Mesenchymal stem cell (in vitro differentiated cells and primary cell): ENCODE measurements at regions not wholly inside any gene's neighbourhood (a gene's known extent, or its start where the extent isn't known, plus 50 kb on each side); places are given as distances from the start of the nearest gene placed in this dataset.

Experiments
- DNase-seq: peaks from one replicate; pipeline ENCODE4 v3.0.0-alpha.2; 2013
- H2AFZ ChIP-seq: one replicate; pipeline ENCODE4 v1.6.1; 2013; ENCODE audit warnings: low read depth, mild to moderate bottlenecking, control low read depth, inconsistent platforms, low read length, moderate library complexity
- H2AK5ac ChIP-seq: 2 replicates; pipeline ENCODE4 v1.6.1; 2013; ENCODE audit warnings: low read length, moderate library complexity, mild to moderate bottlenecking, inconsistent platforms; ENCODE audit not compliant: severe bottlenecking
- H2BK120ac ChIP-seq: one replicate; pipeline ENCODE4 v1.6.1; 2013; ENCODE audit warnings: low read depth, mild to moderate bottlenecking, inconsistent platforms, low read length, moderate library complexity
- H2BK12ac ChIP-seq, 2 experiments: one replicate each; pipeline ENCODE4 v1.6.1; 2013; ENCODE audit warnings: inconsistent platforms in 2 of 2, low read length in 2 of 2, mild to moderate bottlenecking in 2 of 2, moderate library complexity in 2 of 2, control low read depth in 1 of 2
- H2BK15ac ChIP-seq: one replicate; pipeline ENCODE4 v1.6.1; 2013; ENCODE audit warnings: mild to moderate bottlenecking, low read depth, inconsistent platforms; ENCODE audit not compliant: poor library complexity, severe bottlenecking
- H2BK5ac ChIP-seq: 2 replicates; pipeline ENCODE4 v1.6.1; 2013; ENCODE audit warnings: low read depth, mild to moderate bottlenecking, low read length, control low read depth, inconsistent platforms; ENCODE audit not compliant: poor library complexity, severe bottlenecking
- H3K14ac ChIP-seq, 2 experiments: one replicate each; pipeline ENCODE4 v1.6.1; 2013; ENCODE audit warnings: inconsistent platforms in 2 of 2, low read length in 2 of 2, control low read depth in 1 of 2, mild to moderate bottlenecking in 1 of 2, moderate library complexity in 1 of 2
- H3K18ac ChIP-seq, 2 experiments: one replicate each; pipeline ENCODE4 v1.6.1; 2013; ENCODE audit warnings: inconsistent platforms in 2 of 2, low read length in 2 of 2, control low read depth in 1 of 2, low read depth in 1 of 2, mild to moderate bottlenecking in 1 of 2
- H3K23ac ChIP-seq, 2 experiments: one replicate each; pipeline ENCODE4 v1.6.1; 2013; ENCODE audit warnings: inconsistent platforms in 2 of 2, low read length in 2 of 2, mild to moderate bottlenecking in 2 of 2, moderate library complexity in 2 of 2, control low read depth in 1 of 2
- H3K27ac ChIP-seq: 2 replicates; pipeline ENCODE4 v1.5.1; 2013; ENCODE audit warnings: mild to moderate bottlenecking, moderate library complexity, low read length, control low read depth, inconsistent platforms; ENCODE audit not compliant: poor library complexity, severe bottlenecking
- H3K27me3 ChIP-seq, 2 experiments: 2 replicates each; pipeline versions ENCODE4 v1.6.1 to v1.7.0; 2013; ENCODE audit warnings: low read length in 2 of 2, mild to moderate bottlenecking in 2 of 2, moderate library complexity in 2 of 2, control low read depth in 1 of 2, inconsistent platforms in 1 of 2; ENCODE audit not compliant: control insufficient read depth in 1 of 2, insufficient read depth in 1 of 2
- H3K36me3 ChIP-seq, 2 experiments: 2 replicates each; pipeline versions ENCODE4 v1.6.1 to v1.7.0; 2013; ENCODE audit warnings: low read length in 2 of 2, control low read depth in 1 of 2, inconsistent platforms in 1 of 2, low read depth in 1 of 2, mild to moderate bottlenecking in 1 of 2; ENCODE audit not compliant: insufficient read depth in 2 of 2, control insufficient read depth in 1 of 2
- H3K4ac ChIP-seq, 2 experiments: one replicate each; pipeline ENCODE4 v1.6.1; 2013; ENCODE audit warnings: inconsistent platforms in 2 of 2, low read length in 2 of 2, mild to moderate bottlenecking in 2 of 2, moderate library complexity in 2 of 2, control low read depth in 1 of 2, low read depth in 1 of 2
- H3K4me1 ChIP-seq: 2 replicates; pipeline ENCODE4 v1.6.1; 2013; ENCODE audit warnings: low read depth, low read length, control low read depth; ENCODE audit not compliant: control insufficient read depth, insufficient read depth
- H3K4me2 ChIP-seq: 2 replicates; pipeline ENCODE4 v1.6.1; 2013; ENCODE audit warnings: low read length, mild to moderate bottlenecking, inconsistent platforms; ENCODE audit not compliant: poor library complexity, severe bottlenecking
- H3K4me3 ChIP-seq, 2 experiments: 2 replicates each; pipeline versions ENCODE4 v1.5.1 to v1.7.0; 2013; ENCODE audit warnings: low read length in 2 of 2, mild to moderate bottlenecking in 2 of 2, control low read depth in 1 of 2, low read depth in 1 of 2; ENCODE audit not compliant: insufficient read depth in 1 of 2
- H3K79me1 ChIP-seq: replicated peaks from 2 replicates; pipeline ENCODE4 v1.6.1; 2013; ENCODE audit warnings: mild to moderate bottlenecking, control low read depth, low read length, inconsistent platforms; ENCODE audit not compliant: poor library complexity, severe bottlenecking
- H3K9ac ChIP-seq: 2 replicates; pipeline ENCODE4 v1.7.0; 2013; ENCODE audit warnings: mild to moderate bottlenecking, low read length, moderate library complexity
- H3K9me3 ChIP-seq: 2 replicates; pipeline ENCODE4 v1.7.0; 2013; ENCODE audit warnings: mild to moderate bottlenecking, low read length; ENCODE audit not compliant: control insufficient read depth
- H4K8ac ChIP-seq: one replicate; pipeline ENCODE4 v1.6.1; 2013; ENCODE audit warnings: inconsistent platforms, mild to moderate bottlenecking, low read length, moderate library complexity
- H4K91ac ChIP-seq: one replicate; pipeline ENCODE4 v1.6.1; 2013; ENCODE audit warnings: mild to moderate bottlenecking, low read length, inconsistent platforms
- WGBS: methylation state at CpG from one replicate; pipeline ENCODE4 v1.1.7; 2013; ENCODE audit warnings: mixed read lengths; 5-methylcytosine and 5-hydroxymethylcytosine counted together

GRCh38 chr1:37392051-37392450 lies 82.3 kb upstream of the ZC3H12A start:
- Histone ChIP-seq H3K79me1 (no peaks in the 10 kb centered on the region), H3K18ac (no peak overlapping the region), H3K4ac (no peak overlapping the region), H4K91ac (no peak overlapping the region), H4K8ac (no peak overlapping the region), H3K36me3 (no peaks in the 10 kb centered on the region), H2AFZ (no peak overlapping the region), H3K4me2 (no peak overlapping the region), H2BK15ac (no peak overlapping the region), H3K27ac (no peak overlapping the region), H3K9ac (no peak overlapping the region), H3K9me3 (no peaks in the 10 kb centered on the region), H2BK120ac (no peak overlapping the region), H3K23ac (no peak overlapping the region), H3K27me3 (peaks cover 10 to 49% of the 10 kb centered on the region in 2 experiments), H2BK5ac (no peak overlapping the region), H3K14ac (no peak overlapping the region), H3K4me3 (no peak overlapping the region), H2BK12ac (no peak overlapping the region), H2AK5ac (no peak overlapping the region), H3K4me1 (no peaks in the 10 kb centered on the region)
- DNase-seq, result no peak
- WGBS, result 75% methylated on average over 5 of the region's 5 CpGs

- H3K4me1 ChIP-seq, result no peaks in the 10 kb centered on the region
- H2BK5ac ChIP-seq, result no peak overlapping the region
- H2AK5ac ChIP-seq, result no peak overlapping the region
- H2AFZ ChIP-seq, result no peak overlapping the region
- H3K9ac ChIP-seq, result no peak overlapping the region
- DNase-seq, result no peak
- no peak overlapping the region for H3K18ac ChIP-seq
- H3K23ac ChIP-seq, result no peak overlapping the region
- peaks cover 10 to 51% of the 10 kb centered on the region in 2 experiments for H3K27me3 ChIP-seq
- H3K79me1 ChIP-seq, result no peaks in the 10 kb centered on the region
- no peak overlapping the region for H2BK15ac ChIP-seq
- no peak overlapping the region for H4K8ac ChIP-seq
- 61% methylated on average over 10 of the region's 11 CpGs for WGBS
- no peak overlapping the region for H3K27ac ChIP-seq
- no peak overlapping the region for H3K14ac ChIP-seq
- no peaks in the 10 kb centered on the region for H3K9me3 ChIP-seq
- no peak overlapping the region for H3K4ac ChIP-seq
- no peak overlapping the region for H2BK120ac ChIP-seq
- H4K91ac ChIP-seq, result no peak overlapping the region
- H3K4me2 ChIP-seq, result no peak overlapping the region
- no peaks in the 10 kb centered on the region for H3K36me3 ChIP-seq
- no peak overlapping the region for H2BK12ac ChIP-seq
- no peak overlapping the region for H3K4me3 ChIP-seq
These were observed 80.9 kb upstream of the ZC3H12A start for GRCh38 chr1:37393173-37394120.

GRCh38 chr1:37394574-37395464 lies 79.6 kb upstream of the ZC3H12A start:
- Histone ChIP-seq H2BK120ac (no peak overlapping the region), H4K91ac (no peak overlapping the region), H3K4me2 (no peak overlapping the region), H2BK5ac (no peak overlapping the region), H4K8ac (no peak overlapping the region), H3K36me3 (no peaks in the 10 kb centered on the region), H3K9me3 (no peaks in the 10 kb centered on the region), H3K4me1 (no peaks in the 10 kb centered on the region), H3K4ac (no peak overlapping the region), H3K14ac (no peak overlapping the region), H3K27me3 (peaks cover 10 to 60% of the 10 kb centered on the region in 2 experiments), H2AK5ac (no peak overlapping the region), H2BK15ac (no peak overlapping the region), H2AFZ (no peak overlapping the region), H3K4me3 (no peak overlapping the region), H3K79me1 (no peaks in the 10 kb centered on the region), H3K18ac (no peak overlapping the region), H3K23ac (peak overlapping the region in 1 of 2 experiments; percentile 32), H2BK12ac (no peak overlapping the region), H3K27ac (no peak overlapping the region), H3K9ac (no peak overlapping the region)
- DNase-seq, result no peak
- WGBS, result 40% methylated on average over 10 of the region's 10 CpGs

DNA sequence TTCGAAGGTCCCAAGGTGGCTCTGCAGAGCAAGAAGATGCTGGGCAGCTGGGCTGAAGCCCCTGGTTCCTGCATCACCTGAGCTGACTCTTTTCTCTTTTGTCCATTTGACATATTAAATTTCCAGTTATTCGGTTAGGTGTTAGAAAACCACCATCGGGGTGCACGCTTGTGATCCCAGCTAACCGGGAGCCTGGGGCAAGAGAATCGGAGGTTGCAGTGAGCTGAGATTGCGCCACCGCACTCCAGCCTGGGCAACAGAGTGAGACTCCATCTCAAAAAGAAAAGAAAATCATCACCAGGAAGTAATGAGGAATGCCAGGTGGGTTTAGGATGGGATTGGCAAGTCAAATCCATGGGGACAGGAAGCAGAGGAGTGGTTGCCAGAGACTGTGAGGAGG lies 76.3 kb upstream of the ZC3H12A start:
- H3K4me1 ChIP-seq, result no peaks in the 10 kb centered on the region
- no peaks in the 10 kb centered on the region for H3K36me3 ChIP-seq
- peaks cover 0 to 72% of the 10 kb centered on the region in 2 experiments for H3K27me3 ChIP-seq
- no peak overlapping the region for H3K18ac ChIP-seq
- H3K9ac ChIP-seq, result no peak overlapping the region
- H2BK12ac ChIP-seq, result no peak overlapping the region
- WGBS, result 90% methylated on average over 8 of the region's 8 CpGs
- H3K14ac ChIP-seq, result no peak overlapping the region
- no peak overlapping the region for H2BK5ac ChIP-seq
- no peak overlapping the region for H2AK5ac ChIP-seq
- no peak overlapping the region for H3K4ac ChIP-seq
- no peaks in the 10 kb centered on the region for H3K79me1 ChIP-seq
- no peak overlapping the region for H4K91ac ChIP-seq
- no peak overlapping the region for H2AFZ ChIP-seq
- H2BK120ac ChIP-seq, result no peak overlapping the region
- no peaks in the 10 kb centered on the region for H3K9me3 ChIP-seq
- H3K4me3 ChIP-seq, result no peak overlapping the region
- H3K27ac ChIP-seq, result no peak overlapping the region
- H4K8ac ChIP-seq, result no peak overlapping the region
- no peak overlapping the region for H3K23ac ChIP-seq
- no peak for DNase-seq
- H2BK15ac ChIP-seq, result no peak overlapping the region
- no peak overlapping the region for H3K4me2 ChIP-seq
